GM18951 (cell line): ENCODE measurements at regions not wholly inside any gene's neighbourhood (a gene's known extent, or its start where the extent isn't known, plus 50 kb on each side); places are given as distances from the start of the nearest gene placed in this dataset.

ENCODE experiments used
- POLR2A ChIP-seq: IDR thresholded peaks from 4 replicates; pipeline ENCODE4 v1.6.1; 2011; ENCODE audit warnings: mild to moderate bottlenecking; ENCODE audit not compliant: insufficient read length, insufficient read depth; ENCODE audit errors: extremely low read depth
- in situ Hi-C: fragments of 300-500 bp; cut with MboI; formaldehyde crosslinking; loops from one replicate; pipeline ENCODE4 v1.12.0; 2022; ENCODE audit warnings: low sequenced_read_pairs, mixed read lengths, inconsistent platforms; ENCODE audit not compliant: unreplicated experiment

DNA sequence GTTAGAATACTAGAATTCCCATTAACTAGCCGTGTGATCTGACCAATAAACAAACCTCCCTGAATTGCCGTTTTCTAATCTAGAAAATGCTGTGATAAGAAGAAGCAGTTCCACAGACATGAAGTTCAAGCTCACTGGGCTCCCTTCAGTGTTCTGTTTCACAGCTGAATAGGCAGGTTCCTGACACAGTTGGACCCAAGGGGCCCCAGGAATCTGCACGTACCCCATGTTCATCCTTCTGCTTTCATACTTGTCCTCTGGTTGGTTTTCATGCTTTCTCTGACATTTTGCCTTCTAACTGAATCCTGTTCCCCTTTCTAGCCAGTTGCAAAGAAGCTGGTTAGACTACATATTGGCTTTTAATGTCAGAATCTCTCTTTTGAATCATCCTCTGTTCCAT, 374.1 kb upstream of the MAD2L1 start:
- no peak for TF ChIP-seq POLR2A
- in situ Hi-C loops, result no loop called here

GRCh38 chr4:120435179-120435578, 368.5 kb upstream of the MAD2L1 start:
- no peak for TF ChIP-seq POLR2A
- in situ Hi-C loops, result no loop called here

DNA sequence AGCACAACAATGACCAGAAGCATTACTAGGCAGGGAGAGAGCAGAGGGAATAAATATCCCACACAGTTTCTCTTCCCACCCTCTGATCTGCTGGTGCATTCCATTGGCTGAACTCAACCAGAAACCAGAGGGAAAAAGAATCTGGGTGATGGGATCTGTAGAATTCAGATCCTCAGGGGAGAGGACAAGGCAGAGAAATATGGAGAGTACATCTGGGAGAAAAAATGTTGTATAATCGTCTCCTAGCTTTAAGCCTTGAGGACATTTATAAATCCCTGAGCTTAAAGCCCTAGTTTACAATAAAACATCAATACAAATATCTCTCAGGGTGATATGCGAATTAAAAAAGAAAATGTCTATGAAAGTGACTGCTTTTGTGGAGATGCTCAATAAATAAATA, 368.1 kb upstream of the MAD2L1 start:
- no peak for TF ChIP-seq POLR2A
- in situ Hi-C loops, result no loop called here

GRCh38 chr4:120432301-120432860, 365.7 kb upstream of the MAD2L1 start:
- TF ChIP-seq POLR2A, result no peak
- in situ Hi-C loops, result no loop called here

DNA sequence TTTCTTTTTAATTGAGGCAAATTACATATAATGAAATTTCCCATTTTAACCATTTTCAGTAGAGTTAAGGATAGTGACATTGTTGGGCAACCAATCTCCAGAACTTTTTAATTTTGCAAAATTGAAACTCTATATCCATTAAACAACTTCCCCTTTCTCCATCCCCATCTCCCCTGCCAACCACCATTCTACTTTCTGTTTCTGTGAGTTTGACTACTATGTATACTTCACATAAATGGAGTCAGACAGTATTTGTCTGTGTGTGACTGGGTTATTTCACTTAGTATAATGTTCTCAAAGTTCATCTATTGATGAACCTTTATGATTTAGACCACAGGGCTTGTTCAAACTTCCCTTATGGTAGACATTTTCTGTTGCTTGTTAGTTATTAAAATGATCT, 364.5 kb upstream of the MAD2L1 start:
- TF ChIP-seq POLR2A, result no peak
- in situ Hi-C loops, result no loop called here

GRCh38 chr4:120418146-120418545, 351.5 kb upstream of the MAD2L1 start:
- no peak for TF ChIP-seq POLR2A

DNA sequence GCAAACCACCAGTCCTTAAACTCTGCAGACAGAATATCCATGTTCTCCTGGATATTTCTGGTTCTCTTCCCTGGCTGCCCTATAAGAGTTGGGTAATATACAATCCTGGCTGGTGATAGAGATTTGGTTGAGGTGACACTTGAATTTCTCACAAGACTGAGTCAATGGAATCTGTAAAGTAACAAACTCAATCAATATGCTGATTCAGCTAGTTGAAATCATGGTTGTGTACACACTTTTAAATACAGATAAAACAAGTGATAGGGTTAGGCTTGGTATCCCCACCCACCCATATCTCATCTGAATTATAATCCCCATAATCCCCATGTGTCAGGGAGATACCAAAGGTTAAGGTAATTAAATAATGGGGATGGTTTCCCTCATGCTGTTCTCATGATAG, 349.2 kb upstream of the MAD2L1 start:
- TF ChIP-seq POLR2A, result no peak
- in situ Hi-C loops, result no loop called here

More at GRCh38 chr4:120418146-120418545, 351.5 kb upstream of the MAD2L1 start:
- in situ Hi-C loops, result no loop called here

- no peak for TF ChIP-seq POLR2A
- in situ Hi-C loops, result no loop called here
These were observed 340.3 kb upstream of the MAD2L1 start for GRCh38 chr4:120406960-120407359.

GRCh38 chr4:120403296-120403695, 336.6 kb upstream of the MAD2L1 start:
- TF ChIP-seq POLR2A, result no peak
- in situ Hi-C loops, result no loop called here

DNA sequence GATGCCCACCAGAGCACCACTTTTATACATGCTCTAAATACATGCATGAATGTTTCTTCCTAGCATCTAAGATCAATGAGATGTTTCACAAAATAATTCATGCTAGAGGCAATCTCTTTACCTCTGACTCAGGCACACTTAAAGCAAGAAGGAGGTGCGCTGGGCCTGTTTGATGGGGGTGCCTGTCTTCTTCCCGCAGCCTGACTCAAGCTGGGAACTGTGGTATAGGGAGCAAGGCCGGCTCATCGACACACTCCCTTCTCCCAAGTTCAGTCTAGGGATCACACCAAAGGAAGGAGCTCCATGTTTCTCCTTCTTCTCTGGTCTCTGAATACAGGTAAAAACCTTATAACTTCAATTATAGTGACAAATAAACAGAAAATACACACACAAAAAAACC, 333.8 kb upstream of the MAD2L1 start:
- in situ Hi-C loops, result no loop called here
- TF ChIP-seq POLR2A, result no peak

DNA sequence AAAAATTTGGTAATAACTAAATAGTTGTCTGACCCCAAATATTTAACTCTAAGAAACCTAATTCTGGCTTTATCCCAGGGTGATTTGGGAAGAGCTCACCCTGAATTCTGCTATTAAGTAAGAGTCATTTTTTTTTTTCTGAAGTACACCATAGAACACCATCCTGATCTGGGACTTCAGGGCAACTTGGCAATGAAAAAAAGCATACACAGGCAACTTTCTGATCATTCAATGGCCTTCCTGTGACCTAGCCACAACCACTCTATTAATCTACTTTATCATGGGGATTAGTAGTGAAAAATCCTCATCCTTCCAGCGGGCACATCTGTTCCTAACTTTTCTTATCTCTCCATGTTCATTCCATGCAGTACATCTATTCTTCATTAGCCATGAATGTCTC, 333.2 kb upstream of the MAD2L1 start:
- no peak for TF ChIP-seq POLR2A

GRCh38 chr4:120395746-120396145, 329.1 kb upstream of the MAD2L1 start:
- TF ChIP-seq POLR2A, result no peak
- in situ Hi-C loops, result no loop called here

More for the DNA sequence above, 333.2 kb upstream of the MAD2L1 start:
- in situ Hi-C loops, result no loop called here

GRCh38 chr4:120355881-120356280, 289.2 kb upstream of the MAD2L1 start:
- no peak for TF ChIP-seq POLR2A
- in situ Hi-C loops, result no loop called here

DNA sequence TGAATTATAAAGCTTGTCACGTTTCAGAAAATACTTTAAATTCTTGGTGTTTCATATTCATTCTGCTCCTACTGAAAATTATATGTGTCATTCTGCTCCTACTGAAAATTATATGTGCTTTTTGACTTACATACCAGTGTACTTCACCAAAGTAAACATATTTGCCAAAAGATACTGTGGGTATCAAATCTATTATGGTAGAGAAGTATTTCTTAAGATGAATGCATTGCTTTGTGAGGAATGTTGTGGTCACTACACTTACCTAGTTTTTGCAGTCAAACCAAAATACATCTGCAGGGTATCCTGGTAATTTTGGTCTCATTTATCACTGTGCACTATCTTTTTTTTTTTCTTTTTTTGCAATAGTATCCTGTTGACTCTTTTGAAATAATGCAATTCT, 287.7 kb upstream of the MAD2L1 start:
- in situ Hi-C loops, result no loop called here
- no peak for TF ChIP-seq POLR2A

DNA sequence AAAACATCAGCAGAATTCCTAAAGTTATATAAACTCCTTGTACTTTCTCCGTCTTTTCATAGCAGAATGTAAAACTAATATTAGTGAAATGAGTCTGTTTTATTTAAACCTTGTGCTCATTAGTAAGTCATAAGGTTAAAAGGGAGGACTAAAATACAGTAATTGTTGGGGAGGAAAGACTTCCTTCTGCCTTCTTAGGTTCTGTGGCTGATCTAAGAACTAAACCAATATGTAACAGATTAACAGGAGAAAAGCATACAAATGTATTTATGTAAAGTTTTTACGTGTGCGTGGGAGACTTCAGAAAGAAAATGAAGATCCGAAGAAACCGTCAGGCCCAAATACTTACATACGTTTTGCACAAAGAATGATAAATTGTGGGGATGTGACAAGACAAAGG, 286.6 kb upstream of the MAD2L1 start:
- no peak for TF ChIP-seq POLR2A
- in situ Hi-C loops, result no loop called here

GRCh38 chr4:120352739-120353138, 286.1 kb upstream of the MAD2L1 start:
- in situ Hi-C loops, result no loop called here
- TF ChIP-seq POLR2A, result no peak

- in situ Hi-C loops, result no loop called here
- no peak for TF ChIP-seq POLR2A
These were observed 282.3 kb upstream of the MAD2L1 start for GRCh38 chr4:120348948-120349347.
